Aorta (tissue), 5 donors: ENCODE measurements at regions not wholly inside any gene's neighbourhood (a gene's known extent, or its start where the extent isn't known, plus 50 kb on each side); places are given as distances from the start of the nearest gene placed in this dataset.

Experiments
- ATAC-seq: fragments of 200-7000 bp; cut with Tn5 transposase; one replicate; pipeline ENCODE4 v1.9.1; 2022; ENCODE audit warnings: moderate library complexity; ENCODE audit not compliant: low FRiP score
- DNase-seq, 2 donors: peaks; one replicate each; pipeline ENCODE4 v3.0.0-alpha.2; 2020
- H3K27ac ChIP-seq, 2 donors: one replicate each; pipeline ENCODE4 v1.5.1; 2013; ENCODE audit warnings: low read length in 2 of 2, mild to moderate bottlenecking in 2 of 2, moderate library complexity in 2 of 2, control low read depth in 1 of 2, inconsistent platforms in 1 of 2, low read depth in 1 of 2
- H3K27me3 ChIP-seq, 2 donors: one replicate each; pipeline ENCODE4 v1.6.1; 2013; ENCODE audit warnings: control low read depth in 1 of 2, low read length in 1 of 2, mild to moderate bottlenecking in 1 of 2, moderate library complexity in 1 of 2; ENCODE audit not compliant: insufficient read depth in 2 of 2, control insufficient read depth in 1 of 2
- H3K36me3 ChIP-seq, 2 donors: one replicate each; pipeline ENCODE4 v1.6.1; 2013; ENCODE audit warnings: control low read depth in 1 of 2, low read length in 1 of 2, mild to moderate bottlenecking in 1 of 2; ENCODE audit not compliant: insufficient read depth in 2 of 2, control insufficient read depth in 1 of 2
- H3K4me1 ChIP-seq, 2 donors: one replicate each; pipeline ENCODE4 v1.6.1; 2013; ENCODE audit warnings: low read length in 2 of 2, control low read depth in 1 of 2, mild to moderate bottlenecking in 1 of 2, moderate library complexity in 1 of 2; ENCODE audit not compliant: insufficient read depth in 2 of 2, control insufficient read depth in 1 of 2
- H3K4me3 ChIP-seq, 2 donors: one replicate each; pipeline ENCODE4 v1.5.1; 2013; ENCODE audit warnings: low read length in 2 of 2, control low read depth in 1 of 2, mild to moderate bottlenecking in 1 of 2
- H3K9me3 ChIP-seq: one replicate; pipeline ENCODE4 v1.6.1; 2013; ENCODE audit warnings: mild to moderate bottlenecking, low read length; ENCODE audit not compliant: control insufficient read depth
- WGBS, 2 donors: extraction: QIAGEN DNeasy Blood & Tissue Kit; methylation state at CpG; one replicate each; pipeline ENCODE4 v1.1.7; 2013; 5-methylcytosine and 5-hydroxymethylcytosine counted together
- intact Hi-C, 2 donors: fragments of 100-400 bp; cut with DNase I; formaldehyde crosslinking; loops; one replicate each; pipeline versions ENCODE4 v1.14.2 to v1.15.0; 2022
- donor health status: healthy with polysubstance abuse.
- donor health status: Bipolar disorder and iron deficiency.
- donor health status: DM: no; HTN: no; CAD: no.
- donor health status: DM: no; HTN: no; CAD: no.
- donor health status: DM: yes; HTN: yes; CAD: no.

DNA sequence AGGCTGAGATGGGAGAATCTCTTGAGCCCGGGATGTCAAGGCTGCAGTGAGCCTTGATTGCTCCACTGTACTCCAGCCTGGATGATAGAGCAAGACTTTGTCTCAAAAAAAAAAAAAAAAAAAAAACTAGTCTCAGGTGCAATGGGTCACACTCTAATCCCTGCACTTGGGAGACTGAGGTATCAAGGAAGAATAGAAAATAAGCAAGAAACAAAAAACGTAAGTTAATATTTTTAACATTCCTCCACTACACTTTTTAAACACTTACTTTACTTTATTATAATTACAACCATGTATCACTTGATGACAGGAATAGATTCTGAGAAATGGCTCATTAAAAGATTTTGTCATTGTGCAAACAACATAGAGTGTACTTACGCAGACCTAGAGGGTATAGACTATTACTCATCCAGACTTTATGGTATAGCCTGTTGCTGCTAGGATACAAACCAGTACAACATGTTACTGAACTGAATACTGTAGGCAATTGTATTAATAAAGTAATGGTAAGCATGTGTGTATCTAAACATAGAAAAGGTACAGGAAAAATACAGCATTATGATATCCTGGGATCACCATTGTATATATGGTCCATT is 1244.1 kb upstream of the ADGRL4 start:
- Histone ChIP-seq H3K4me3 (no peak overlapping the region), H3K9me3 (no peaks in the 10 kb centered on the region), H3K36me3 (no peaks in the 10 kb centered on the region), H3K4me1 (no peaks in the 10 kb centered on the region), H3K27ac (no peak overlapping the region), H3K27me3 (no peaks in the 10 kb centered on the region)
- WGBS, 2 donors = 89% methylated on average over 3 of the region's 3 CpGs
- ATAC-seq = no peak
- no peak for DNase-seq
- intact Hi-C loops = no loop called here

DNA sequence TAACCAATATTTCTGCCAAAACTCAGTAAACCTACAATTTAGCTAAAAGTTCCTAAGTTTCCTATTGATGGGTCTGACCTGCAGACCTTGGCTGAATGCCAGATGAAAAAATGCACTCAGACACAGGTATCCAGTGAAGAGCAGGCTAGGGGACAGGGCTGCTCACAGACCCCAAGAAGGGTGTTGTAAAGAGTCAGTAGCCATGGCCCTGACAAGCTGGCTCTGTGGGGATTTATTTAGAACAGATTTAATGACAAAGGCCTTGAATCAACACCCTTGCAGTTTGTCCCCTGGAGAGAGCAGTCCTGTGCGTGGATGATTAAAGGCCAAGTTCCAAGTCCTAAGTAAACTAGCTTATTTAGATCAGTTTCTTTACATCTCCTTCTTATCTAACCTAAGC is 1243.2 kb upstream of the ADGRL4 start:
- no peak overlapping the region for H3K4me3 ChIP-seq
- ATAC-seq (no peak), DNase-seq (no peak)
- WGBS, 2 donors = 17 to 21% methylated on average over 1 of the region's 1 CpG
- H3K4me1 ChIP-seq = no peaks in the 10 kb centered on the region
- no peak overlapping the region for H3K27ac ChIP-seq
- H3K36me3 ChIP-seq = no peaks in the 10 kb centered on the region
- intact Hi-C loops = no loop called here
- H3K27me3 ChIP-seq = no peaks in the 10 kb centered on the region
- no peaks in the 10 kb centered on the region for H3K9me3 ChIP-seq

DNA sequence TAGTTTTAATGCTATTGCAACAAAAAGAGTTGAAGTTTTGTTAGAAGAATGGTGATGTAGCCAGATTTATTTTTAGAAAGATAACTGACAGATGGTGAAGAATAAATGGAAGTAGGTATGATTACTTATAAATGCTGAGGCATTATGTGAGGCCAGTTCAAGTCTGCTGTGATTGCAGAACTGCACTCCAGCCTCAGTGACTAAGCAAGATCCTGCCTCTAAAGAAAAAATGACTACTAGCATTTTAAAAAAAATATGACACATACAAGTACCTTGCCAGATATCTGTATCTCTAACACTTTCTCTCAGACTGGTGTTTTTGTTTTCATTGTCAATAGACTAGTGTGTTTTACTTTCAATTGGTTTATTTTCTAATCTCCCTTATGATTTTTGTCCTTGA is 1242.4 kb upstream of the ADGRL4 start:
- Histone ChIP-seq H3K4me3 (no peak overlapping the region), H3K27ac (no peak overlapping the region), H3K9me3 (no peaks in the 10 kb centered on the region), H3K4me1 (no peaks in the 10 kb centered on the region), H3K36me3 (no peaks in the 10 kb centered on the region), H3K27me3 (no peaks in the 10 kb centered on the region)
- DNase-seq = no peak
- intact Hi-C loops = no loop called here
- no peak for ATAC-seq

DNA sequence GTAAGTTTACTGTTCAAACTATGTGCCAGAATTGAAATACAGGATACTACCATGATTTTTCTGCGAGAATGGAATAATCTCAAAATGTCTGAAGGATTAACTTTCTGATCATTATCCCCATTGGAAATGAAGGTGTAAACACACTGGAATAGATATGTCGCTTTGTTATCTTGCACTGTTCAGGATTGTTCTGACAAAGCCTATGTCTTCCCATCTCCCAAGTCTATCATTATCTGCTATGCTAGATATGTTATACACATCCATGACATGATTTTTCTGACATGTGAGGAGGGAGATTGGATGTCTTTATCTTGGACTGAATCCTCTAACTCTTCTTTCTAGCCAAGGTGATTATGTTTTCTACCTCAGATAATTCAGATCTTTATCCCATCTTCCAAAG is 1239.3 kb upstream of the ADGRL4 start:
- Histone ChIP-seq H3K4me1 (no peaks in the 10 kb centered on the region), H3K9me3 (no peaks in the 10 kb centered on the region), H3K36me3 (no peaks in the 10 kb centered on the region), H3K27ac (no peak overlapping the region), H3K27me3 (no peaks in the 10 kb centered on the region), H3K4me3 (no peak overlapping the region)
- intact Hi-C loops = no loop called here
- ATAC-seq (no peak), DNase-seq (no peak)
- 93 to 96% methylated on average over 2 of the region's 2 CpGs for WGBS, 2 donors

DNA sequence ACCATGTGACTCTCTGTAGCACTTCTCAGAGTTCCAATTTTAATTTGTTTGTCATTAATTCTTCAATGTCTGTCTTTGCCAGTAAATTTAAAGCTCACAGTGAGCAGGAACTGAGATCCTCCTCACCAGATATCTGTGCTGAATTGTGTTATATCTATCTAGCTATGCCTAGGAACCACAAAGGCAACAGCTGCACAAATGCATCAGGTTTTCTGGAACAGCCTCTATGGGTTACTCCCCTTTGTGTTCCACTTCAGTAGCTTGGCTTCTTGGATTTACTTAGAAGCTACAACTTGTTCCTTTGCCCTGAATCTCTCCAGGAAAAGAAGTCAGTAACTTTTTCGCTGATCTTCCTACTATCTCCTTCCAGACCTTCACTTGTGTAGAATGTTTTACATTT is 1237.8 kb upstream of the ADGRL4 start:
- ATAC-seq = no peak
- no peaks in the 10 kb centered on the region for H3K9me3 ChIP-seq

DNA sequence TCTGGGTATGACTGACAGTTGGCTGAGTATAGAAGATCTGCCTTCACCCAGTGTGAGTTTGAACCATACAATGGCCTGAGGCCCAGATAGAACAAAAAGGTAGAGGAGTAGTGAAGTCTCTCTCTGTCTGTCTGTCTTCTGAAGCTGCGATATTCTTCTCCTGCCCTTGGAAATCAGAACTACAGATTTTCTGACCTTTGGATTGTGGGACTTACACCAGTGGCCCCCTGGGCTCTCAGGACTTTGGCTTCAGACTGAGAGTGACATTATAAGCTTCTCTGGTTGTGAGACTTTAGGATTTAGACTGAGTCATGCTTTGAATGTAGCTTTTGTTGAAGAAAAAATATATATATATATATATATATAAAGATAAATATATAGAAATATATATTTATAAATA is 1235.0 kb upstream of the ADGRL4 start:
- no peaks in the 10 kb centered on the region for H3K9me3 ChIP-seq
- 97 to 100% methylated on average over 1 of the region's 1 CpG for WGBS, 2 donors
- H3K4me3 ChIP-seq = no peak overlapping the region
- H3K27me3 ChIP-seq = no peaks in the 10 kb centered on the region
- no peak for ATAC-seq
- no peaks in the 10 kb centered on the region for H3K4me1 ChIP-seq
- no peaks in the 10 kb centered on the region for H3K36me3 ChIP-seq
- intact Hi-C loops = no loop called here
- no peak for DNase-seq
- no peak overlapping the region for H3K27ac ChIP-seq

More for the DNA sequence above, 1237.8 kb upstream of the ADGRL4 start:
- H3K4me3 ChIP-seq = no peak overlapping the region
- DNase-seq = no peak
- no peaks in the 10 kb centered on the region for H3K27me3 ChIP-seq
- no peaks in the 10 kb centered on the region for H3K4me1 ChIP-seq
- H3K36me3 ChIP-seq = no peaks in the 10 kb centered on the region
- intact Hi-C loops = no loop called here
- no peak overlapping the region for H3K27ac ChIP-seq
- 84 to 93% methylated on average over 1 of the region's 1 CpG for WGBS, 2 donors

DNA sequence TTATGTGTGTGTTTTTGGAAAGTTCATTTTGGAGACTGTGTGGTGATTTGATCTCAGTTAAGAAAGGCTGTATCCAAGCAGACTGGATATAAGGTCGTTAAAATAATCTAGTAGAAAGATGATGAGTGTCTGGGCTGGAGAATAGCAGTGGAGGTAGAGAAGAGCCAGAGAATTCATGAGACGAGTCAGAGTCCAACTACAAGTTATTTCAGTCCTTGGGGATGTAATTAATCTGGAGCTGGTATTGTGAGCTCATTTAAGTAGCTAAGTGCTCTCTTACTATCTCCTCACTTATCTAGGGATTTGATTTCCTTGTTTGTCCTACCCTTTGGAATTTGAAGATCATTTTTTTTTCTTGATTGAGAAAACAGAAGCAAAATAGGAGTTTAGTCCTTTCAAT is 1219.0 kb upstream of the ADGRL4 start:
- no peak for DNase-seq
- no peaks in the 10 kb centered on the region for H3K27me3 ChIP-seq
- no peaks in the 10 kb centered on the region for H3K4me1 ChIP-seq
- 20 to 30% methylated on average over 2 of the region's 2 CpGs for WGBS, 2 donors
- no peaks in the 10 kb centered on the region for H3K36me3 ChIP-seq
- intact Hi-C loops = no loop called here
- no peak overlapping the region for H3K4me3 ChIP-seq
- no peak for ATAC-seq
- no peaks in the 10 kb centered on the region for H3K9me3 ChIP-seq
- H3K27ac ChIP-seq = no peak overlapping the region

DNA sequence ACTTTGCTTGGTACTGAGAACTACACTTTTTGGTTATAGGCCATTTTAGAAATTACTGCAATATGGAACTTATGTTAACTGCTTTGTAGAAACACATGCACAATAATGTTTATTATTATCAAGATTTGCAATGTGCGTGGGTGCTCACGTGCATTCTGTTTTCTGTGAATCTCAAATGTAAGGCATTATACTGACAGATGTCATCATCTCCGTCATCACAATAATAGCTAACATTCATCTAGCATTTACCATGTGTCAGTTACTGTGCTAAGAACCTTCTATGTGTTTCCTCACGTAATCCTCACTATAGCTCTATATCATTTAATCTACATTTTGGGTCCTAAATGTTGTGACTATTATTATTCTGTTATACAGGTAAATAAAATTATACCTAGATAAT is 1214.8 kb upstream of the ADGRL4 start:
- no peak overlapping the region for H3K27ac ChIP-seq
- 96 to 99% methylated on average over 4 of the region's 4 CpGs for WGBS, 2 donors
- H3K4me1 ChIP-seq = no peaks in the 10 kb centered on the region
- H3K9me3 ChIP-seq = no peaks in the 10 kb centered on the region
- H3K4me3 ChIP-seq = no peak overlapping the region
- ATAC-seq = no peak
- no peak for DNase-seq
- no peaks in the 10 kb centered on the region for H3K27me3 ChIP-seq
- H3K36me3 ChIP-seq = no peaks in the 10 kb centered on the region
- intact Hi-C loops = no loop called here

DNA sequence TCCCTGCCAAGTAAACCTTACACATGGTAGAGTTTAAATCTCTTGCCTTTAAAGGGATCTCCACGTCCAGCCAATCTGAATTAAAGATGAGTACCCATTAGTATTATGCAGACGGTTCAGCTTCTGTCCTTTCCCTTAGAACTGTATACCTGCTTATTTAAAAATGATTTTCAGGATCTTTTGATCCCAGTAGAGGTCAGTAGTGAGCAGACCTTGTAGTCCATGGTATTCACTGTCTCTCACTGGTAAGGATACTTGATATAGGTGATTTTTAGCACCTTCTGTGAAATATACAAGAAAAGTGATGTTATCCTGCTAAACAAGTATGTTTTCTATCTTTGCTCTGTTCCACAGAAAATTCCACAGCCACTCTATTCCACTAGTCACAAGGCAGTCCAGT is 1211.6 kb upstream of the ADGRL4 start:
- no peaks in the 10 kb centered on the region for H3K27me3 ChIP-seq
- ATAC-seq = no peak
- WGBS, 2 donors = 75 to 79% methylated on average over 2 of the region's 2 CpGs
- H3K27ac ChIP-seq = no peak overlapping the region
- no peaks in the 10 kb centered on the region for H3K36me3 ChIP-seq
- H3K4me3 ChIP-seq = no peak overlapping the region
- no peak for DNase-seq
- H3K4me1 ChIP-seq = no peaks in the 10 kb centered on the region
- H3K9me3 ChIP-seq = no peaks in the 10 kb centered on the region
- intact Hi-C loops = no loop called here
